Spleen (tissue), 11 donors: ENCODE measurements at regions not wholly inside any gene's neighbourhood (a gene's known extent, or its start where the extent isn't known, plus 50 kb on each side); places are given as distances from the start of the nearest gene placed in this dataset.

Source experiments
- DNase-seq: peaks from one replicate; pipeline ENCODE4 v3.0.0-alpha.2; 2020
- H3K27ac ChIP-seq, 8 donors: fragments of 200-600 bp; sonication (generic) in 7 of 8; 1 replicate in 4 of 8; 2 replicates in 4 of 8; pipeline versions ENCODE4 v1.5.0 to v1.8.0; 2016 to 2021; ENCODE audit warnings: inconsistent platforms in 4 of 8, mild to moderate bottlenecking in 4 of 8, moderate library complexity in 1 of 8
- H3K27me3 ChIP-seq, 7 donors: fragments of 200-600 bp; sonication (generic) in 6 of 7; replicated peaks in 1 of 7; 1 replicate in 4 of 7; 2 replicates in 3 of 7; pipeline versions ENCODE4 v1.5.0 to v1.8.0; 2016 to 2021; ENCODE audit warnings: inconsistent platforms in 3 of 7, mild to moderate bottlenecking in 1 of 7
- H3K36me3 ChIP-seq, 6 donors: fragments of 200-600 bp; sonication (generic) in 5 of 6; 1 replicate in 4 of 6; 2 replicates in 2 of 6; pipeline versions ENCODE4 v1.5.0 to v1.8.0; 2016 to 2021; ENCODE audit warnings: inconsistent platforms in 2 of 6
- H3K4me1 ChIP-seq, 6 donors: fragments of 200-600 bp; sonication (generic) in 5 of 6; 1 replicate in 3 of 6; 2 replicates in 3 of 6; pipeline versions ENCODE4 v1.5.0 to v1.8.0; 2016 to 2021; ENCODE audit warnings: inconsistent platforms in 3 of 6
- H3K4me3 ChIP-seq, 8 donors: fragments of 200-600 bp; sonication (generic) in 7 of 8; 1 replicate in 4 of 8; 2 replicates in 4 of 8; pipeline versions ENCODE4 v1.5.0 to v1.8.0; 2016 to 2021; ENCODE audit warnings: inconsistent platforms in 4 of 8, mild to moderate bottlenecking in 4 of 8, moderate library complexity in 2 of 8
- H3K9me3 ChIP-seq, 8 donors: fragments of 200-600 bp; sonication (generic) in 7 of 8; 1 replicate in 4 of 8; 2 replicates in 4 of 8; pipeline versions ENCODE4 v1.5.0 to v1.8.0; 2016 to 2021; ENCODE audit warnings: inconsistent platforms in 4 of 8
- POLR2A ChIP-seq, 3 donors: fragments of 450-650 bp; IDR thresholded peaks; one replicate each; pipeline ENCODE4 v1.5.1; 2017; ENCODE audit warnings: antibody characterized with exemption in 3 of 3, mild to moderate bottlenecking in 1 of 3
- POLR2AphosphoS5 ChIP-seq, 3 donors: sonication (generic); formaldehyde crosslinking; IDR thresholded peaks; one replicate each; pipeline ENCODE4 v1.5.1; 2017; ENCODE audit warnings: antibody characterized with exemption in 3 of 3
- WGBS, 5 donors: extraction: QIAGEN DNeasy Blood & Tissue Kit in 3 of 5; methylation state at CpG; one replicate each; pipeline versions ENCODE4 v1.1.5 to v1.1.7; 2013 to 2018; 5-methylcytosine and 5-hydroxymethylcytosine counted together
- intact Hi-C: fragments of 100-400 bp; cut with DNase I; formaldehyde crosslinking; loops from one replicate; pipeline ENCODE4 v1.15.0; 2023; ENCODE audit warnings: low total_unique reads
- TF ChIP-seq, protein P1 (sequence below), 11 experiments: fragments of 200-600 bp in 7 of 11; fragments of 450-650 bp in 4 of 11; sonication (generic) in 4 of 11; IDR thresholded peaks in 8 of 11; conservative IDR thresholded peaks in 3 of 11; 1 replicate in 7 of 11; 2 replicates in 4 of 11; pipeline versions ENCODE4 v1.4.0 to v1.8.0; 2016 to 2021; ENCODE audit warnings: antibody characterized with exemption in 11 of 11, inconsistent platforms in 4 of 11, mild to moderate bottlenecking in 1 of 11
- donor health status: healthy with polysubstance abuse.
- donor health status: DM: no; HTN: no; CAD: no; lungs with moderate emphysema.
- donor health status: DM: no; HTN: no; CAD: no.
- donor health status: Bipolar disorder and iron deficiency.
- donor health status: healthy.
- donor health status: DM: no; HTN: no; CAD: no.
- donor health status: DM: yes; HTN: yes; CAD: no.

DNA sequence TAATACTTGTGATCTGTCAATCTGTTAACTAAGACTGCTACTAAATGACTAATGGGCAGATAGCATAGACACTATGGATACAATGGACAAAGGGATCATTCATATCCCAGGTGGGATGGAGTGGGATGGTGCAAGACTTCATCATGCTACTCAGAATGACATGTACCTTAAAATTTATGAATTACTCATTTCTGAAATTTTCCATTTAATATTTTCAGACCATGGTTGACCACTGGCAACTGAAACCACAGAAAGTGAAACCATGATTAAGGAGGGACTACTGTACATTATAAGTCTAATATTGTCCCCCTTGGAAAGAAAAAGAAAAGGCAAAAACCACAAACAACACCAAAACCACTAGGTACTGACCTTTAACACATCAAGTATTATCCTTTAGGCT lies 247.0 kb upstream of the SYT4 start:
- H3K9me3 ChIP-seq = no peaks in the 10 kb centered on the region
- intact Hi-C loops = no loop called here
- TF ChIP-seq POLR2A (IDR thresholded peaks at IDR 0.05) = no peak
- TF ChIP-seq POLR2AphosphoS5 (IDR thresholded peaks at IDR 0.05) = no peak
- TF ChIP-seq, protein P1, sequence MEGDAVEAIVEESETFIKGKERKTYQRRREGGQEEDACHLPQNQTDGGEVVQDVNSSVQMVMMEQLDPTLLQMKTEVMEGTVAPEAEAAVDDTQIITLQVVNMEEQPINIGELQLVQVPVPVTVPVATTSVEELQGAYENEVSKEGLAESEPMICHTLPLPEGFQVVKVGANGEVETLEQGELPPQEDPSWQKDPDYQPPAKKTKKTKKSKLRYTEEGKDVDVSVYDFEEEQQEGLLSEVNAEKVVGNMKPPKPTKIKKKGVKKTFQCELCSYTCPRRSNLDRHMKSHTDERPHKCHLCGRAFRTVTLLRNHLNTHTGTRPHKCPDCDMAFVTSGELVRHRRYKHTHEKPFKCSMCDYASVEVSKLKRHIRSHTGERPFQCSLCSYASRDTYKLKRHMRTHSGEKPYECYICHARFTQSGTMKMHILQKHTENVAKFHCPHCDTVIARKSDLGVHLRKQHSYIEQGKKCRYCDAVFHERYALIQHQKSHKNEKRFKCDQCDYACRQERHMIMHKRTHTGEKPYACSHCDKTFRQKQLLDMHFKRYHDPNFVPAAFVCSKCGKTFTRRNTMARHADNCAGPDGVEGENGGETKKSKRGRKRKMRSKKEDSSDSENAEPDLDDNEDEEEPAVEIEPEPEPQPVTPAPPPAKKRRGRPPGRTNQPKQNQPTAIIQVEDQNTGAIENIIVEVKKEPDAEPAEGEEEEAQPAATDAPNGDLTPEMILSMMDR (IDR thresholded peaks at IDR 0.05 in 8 of 11, conservative IDR thresholded peaks at IDR 0.05 in 3 of 11) = no peak

DNA sequence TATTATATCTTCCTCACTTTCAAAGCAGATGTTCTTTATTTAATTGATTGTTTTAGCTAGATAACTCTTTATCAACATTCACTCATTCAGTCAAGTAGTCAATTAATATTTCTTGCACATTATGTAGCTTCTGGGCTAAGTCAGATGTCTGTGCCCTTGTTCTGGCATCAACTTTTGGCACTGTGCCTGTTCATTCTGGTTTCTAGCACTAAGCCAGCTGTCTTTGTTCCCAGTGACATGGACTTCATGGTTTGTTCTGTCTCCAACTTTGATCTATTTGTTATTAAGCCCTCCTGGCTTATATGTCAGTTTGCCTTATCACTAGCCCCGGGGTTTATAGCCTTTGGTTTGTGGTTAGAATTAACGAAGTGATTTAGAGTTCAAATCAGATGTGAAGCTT lies 247.9 kb upstream of the SYT4 start:
- no peak for DNase-seq
- TF ChIP-seq, protein P1 (IDR thresholded peaks at IDR 0.05 in 8 of 11, conservative IDR thresholded peaks at IDR 0.05 in 3 of 11) = no peak
- no peak for TF ChIP-seq POLR2A (IDR thresholded peaks at IDR 0.05)
- TF ChIP-seq POLR2AphosphoS5 (IDR thresholded peaks at IDR 0.05) = no peak
- intact Hi-C loops = no loop called here
- Histone ChIP-seq H3K4me1 (no peaks in the 10 kb centered on the region), H3K27ac (no peak overlapping the region), H3K27me3 (no peaks in the 10 kb centered on the region), H3K9me3 (no peaks in the 10 kb centered on the region), H3K4me3 (no peak overlapping the region), H3K36me3 (no peaks in the 10 kb centered on the region)
- WGBS, 5 donors = 17 to 30% (median 21%) methylated on average over 2 of the region's 2 CpGs

More for the DNA sequence above, 247.0 kb upstream of the SYT4 start:
- H3K36me3 ChIP-seq = no peaks in the 10 kb centered on the region
- no peaks in the 10 kb centered on the region for H3K4me1 ChIP-seq
- no peak overlapping the region for H3K27ac ChIP-seq
- H3K27me3 ChIP-seq = no peaks in the 10 kb centered on the region
- DNase-seq = no peak
- no peak overlapping the region for H3K4me3 ChIP-seq

- 41 to 57% (median 52%) methylated on average over 2 of the region's 2 CpGs for WGBS, 5 donors
- TF ChIP-seq, protein P1 (IDR thresholded peaks at IDR 0.05 in 8 of 11, conservative IDR thresholded peaks at IDR 0.05 in 3 of 11) = no peak
- TF ChIP-seq POLR2A (IDR thresholded peaks at IDR 0.05) (no peak), POLR2AphosphoS5 (IDR thresholded peaks at IDR 0.05) (no peak)
- Histone ChIP-seq H3K27me3 (no peaks in the 10 kb centered on the region), H3K36me3 (no peaks in the 10 kb centered on the region), H3K4me3 (no peak overlapping the region), H3K9me3 (no peaks in the 10 kb centered on the region), H3K4me1 (no peaks in the 10 kb centered on the region), H3K27ac (no peak overlapping the region)
- no peak for DNase-seq
- intact Hi-C loops = no loop called here
Measured at GRCh38 chr18:43526426-43527145, 249.3 kb upstream of the SYT4 start.

- Histone ChIP-seq H3K27ac (no peak overlapping the region), H3K9me3 (no peaks in the 10 kb centered on the region), H3K4me1 (no peaks in the 10 kb centered on the region), H3K36me3 (no peaks in the 10 kb centered on the region), H3K4me3 (no peak overlapping the region), H3K27me3 (no peaks in the 10 kb centered on the region)
- intact Hi-C loops = no loop called here
- 85 to 95% (median 94%) methylated on average over 3 of the region's 3 CpGs for WGBS, 5 donors
- no peak for TF ChIP-seq POLR2A (IDR thresholded peaks at IDR 0.05)
- TF ChIP-seq, protein P1 (IDR thresholded peaks at IDR 0.05 in 8 of 11, conservative IDR thresholded peaks at IDR 0.05 in 3 of 11) = no peak
- TF ChIP-seq POLR2AphosphoS5 (IDR thresholded peaks at IDR 0.05) = no peak
- no peak for DNase-seq
Measured at GRCh38 chr18:43531438-43531837, 254.1 kb upstream of the SYT4 start.
